ENCODE measurements at regions not wholly inside any gene's neighbourhood (a gene's known extent, or its start where the extent isn't known, plus 50 kb on each side); places are given as distances from the start of the nearest gene placed in this dataset.

GRCh38 chr13:83219832-83220231 lies 662.4 kb downstream of the SLITRK1 start:
- no peak for DNase-seq (ENCODE audit: low read depth)

GRCh38 chr13:83216479-83217245 lies 665.6 kb downstream of the SLITRK1 start:
- no peak for DNase-seq (ENCODE audit: low read depth)

GRCh38 chr13:83215627-83216026 lies 666.6 kb downstream of the SLITRK1 start:
- peak; percentile 82 for DNase-seq (ENCODE audit: low read depth)

- DNase-seq (ENCODE audit: low read depth): no peak
Observed at GRCh38 chr13:83214452-83214851, 667.8 kb downstream of the SLITRK1 start.

GRCh38 chr13:83211301-83211700 lies 671.0 kb downstream of the SLITRK1 start:
- DNase-seq (ENCODE audit: low read depth): peak; percentile 60

GRCh38 chr13:83204886-83205285 lies 677.4 kb downstream of the SLITRK1 start:
- DNase-seq (ENCODE audit: low read depth): no peak

GRCh38 chr13:83201506-83201905 lies 680.8 kb downstream of the SLITRK1 start:
- DNase-seq (ENCODE audit: low read depth): no peak

GRCh38 chr13:83197316-83197715 lies 685.0 kb downstream of the SLITRK1 start:
- DNase-seq (ENCODE audit: low read depth): no peak

- DNase-seq (ENCODE audit: low read depth): peak; percentile 53
Observed at GRCh38 chr13:83190020-83190419, 692.3 kb downstream of the SLITRK1 start.

GRCh38 chr13:83184819-83185218 lies 697.5 kb downstream of the SLITRK1 start:
- DNase-seq (ENCODE audit: low read depth): peak; percentile 60

GRCh38 chr13:83184150-83184475 lies 698.2 kb downstream of the SLITRK1 start:
- no peak for DNase-seq (ENCODE audit: low read depth)

- DNase-seq (ENCODE audit: low read depth): no peak
Observed at GRCh38 chr13:83183439-83184149, 698.7 kb downstream of the SLITRK1 start.

GRCh38 chr13:83182845-83183244 lies 699.4 kb downstream of the SLITRK1 start:
- DNase-seq (ENCODE audit: low read depth): no peak

- DNase-seq (ENCODE audit: low read depth): no peak
Observed at GRCh38 chr13:83178008-83178407, 704.3 kb downstream of the SLITRK1 start.

- no peak for DNase-seq (ENCODE audit: low read depth)
Observed at GRCh38 chr13:83168590-83168989, 713.7 kb downstream of the SLITRK1 start.

- no peak for DNase-seq (ENCODE audit: low read depth)
Observed at GRCh38 chr13:83167203-83167602, 715.1 kb downstream of the SLITRK1 start.

GRCh38 chr13:83166550-83166949 lies 715.7 kb downstream of the SLITRK1 start:
- DNase-seq (ENCODE audit: low read depth): no peak

GRCh38 chr13:83162493-83162892 lies 719.8 kb downstream of the SLITRK1 start:
- DNase-seq (ENCODE audit: low read depth): no peak

- DNase-seq (ENCODE audit: low read depth): peak; percentile 18
Observed at GRCh38 chr13:83153848-83154247, 728.4 kb downstream of the SLITRK1 start.

- no peak for DNase-seq (ENCODE audit: low read depth)
Observed at GRCh38 chr13:83151308-83151660, 731.0 kb downstream of the SLITRK1 start.

GRCh38 chr13:83150616-83151307 lies 731.5 kb downstream of the SLITRK1 start:
- DNase-seq (ENCODE audit: low read depth): peak; percentile 4

- no peak for DNase-seq (ENCODE audit: low read depth)
Observed at GRCh38 chr13:83136660-83137059, 745.6 kb downstream of the SLITRK1 start.

GRCh38 chr13:83125791-83126190 lies 756.5 kb downstream of the SLITRK1 start:
- peak; percentile 6 for DNase-seq (ENCODE audit: low read depth)
